GM18520 (cell line): ENCODE measurements at regions not wholly inside any gene's neighbourhood (a gene's known extent, or its start where the extent isn't known, plus 50 kb on each side); places are given as distances from the start of the nearest gene placed in this dataset.

ENCODE experiments used
- ATAC-seq: cut with Tn5 transposase; IDR thresholded peaks from one replicate; pipeline ENCODE4 v1.9.1; 2021; ENCODE audit not compliant: unreplicated experiment

DNA sequence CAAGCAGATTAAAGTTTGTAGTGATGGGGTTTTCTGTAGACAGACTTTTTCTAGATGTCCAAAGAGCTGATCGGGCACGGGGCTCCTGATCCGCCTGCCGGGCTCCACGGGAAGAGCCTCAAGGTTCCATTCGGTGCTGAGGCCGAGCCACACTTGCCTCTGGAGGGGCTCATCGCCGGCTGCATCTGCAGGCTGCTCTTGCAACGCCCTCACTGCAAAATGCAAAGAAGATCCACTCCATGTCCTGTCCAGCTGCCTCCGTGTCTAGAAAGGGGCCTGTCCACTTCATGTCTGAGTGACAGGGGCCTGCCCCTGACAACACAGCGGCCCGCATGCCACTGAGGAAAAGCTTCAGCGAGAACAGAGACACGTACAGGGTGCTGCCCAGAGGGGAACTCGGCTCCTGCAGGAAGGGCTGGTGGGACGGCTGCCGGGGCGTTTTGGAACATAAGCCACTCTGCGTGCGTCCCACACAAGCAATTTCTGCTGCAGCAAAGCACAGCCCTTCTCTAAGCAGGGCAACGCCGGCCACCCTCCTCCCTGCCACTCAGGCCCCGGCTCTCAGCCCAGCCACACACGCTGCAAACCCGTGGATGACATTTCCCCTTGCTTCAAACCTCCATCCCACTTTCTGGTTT is 53.6 kb upstream of the CTDP1 start:
- no peak for ATAC-seq

DNA sequence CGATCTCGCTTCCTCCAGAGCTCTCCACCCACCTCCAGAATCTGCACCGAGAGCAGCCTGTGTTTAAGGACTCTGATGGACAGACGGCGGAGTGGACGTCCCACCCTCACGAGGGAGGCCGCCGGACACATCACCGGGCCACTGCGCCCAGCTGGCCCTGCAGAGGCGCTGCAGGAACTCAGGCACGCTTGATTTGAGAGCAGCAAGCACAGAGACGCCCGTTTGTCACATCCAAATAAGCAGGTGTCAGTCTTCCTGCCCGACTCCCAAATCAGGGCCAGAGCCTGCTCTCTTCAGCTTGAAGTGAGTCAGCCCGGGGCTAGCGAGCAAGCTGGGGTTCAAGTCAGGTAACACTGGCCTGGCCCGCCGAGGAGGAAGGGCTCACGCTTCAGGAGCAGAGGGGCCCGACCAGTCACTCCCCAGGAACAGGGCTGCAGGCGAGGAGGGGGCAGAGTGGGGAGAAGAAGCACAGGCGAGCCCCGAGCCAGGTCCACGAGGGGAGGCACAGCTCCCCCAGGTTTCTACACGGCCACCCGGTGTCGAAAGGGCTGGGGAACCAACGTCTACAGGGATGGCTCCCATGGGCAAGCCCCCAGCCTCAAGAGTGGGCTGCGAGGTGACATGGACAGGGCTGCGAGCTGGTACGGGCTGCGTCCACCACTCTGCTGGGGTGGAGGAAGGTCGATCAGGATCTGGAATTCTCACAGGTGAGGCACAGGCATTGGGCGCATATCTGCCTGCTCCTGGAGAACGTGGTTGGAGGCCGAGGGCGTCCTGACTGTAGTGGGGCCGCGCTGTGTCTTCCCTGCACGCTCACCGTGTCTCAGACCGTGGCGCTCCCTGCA is 52.5 kb upstream of the CTDP1 start:
- no peak for ATAC-seq

DNA sequence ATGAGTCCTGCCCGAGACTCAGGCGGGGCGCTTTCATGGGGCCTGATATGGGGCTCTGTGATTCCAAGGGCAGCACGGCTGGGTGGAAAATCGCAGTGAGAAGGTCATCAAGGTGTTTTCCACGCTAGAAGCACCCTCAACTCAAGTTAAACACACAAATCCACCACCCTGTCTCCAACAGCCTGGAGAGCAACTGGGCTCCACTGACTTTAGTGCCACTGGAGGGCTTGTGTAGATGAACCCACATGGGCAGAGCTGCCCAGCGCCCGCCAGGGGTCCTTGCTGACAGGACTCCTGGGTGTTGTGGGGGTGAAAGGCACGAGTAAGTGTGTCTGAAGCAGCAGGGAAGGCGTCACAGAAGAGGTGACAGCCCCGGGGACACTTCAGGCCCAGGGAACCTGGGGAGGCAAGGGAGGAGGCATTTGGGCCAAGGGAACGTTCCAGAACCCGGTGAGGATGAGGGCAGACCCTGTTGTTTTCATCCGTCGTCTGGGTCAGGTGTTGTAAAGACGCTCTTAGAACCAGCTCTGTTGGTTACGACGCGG is 51.8 kb upstream of the CTDP1 start:
- ATAC-seq: no peak

DNA sequence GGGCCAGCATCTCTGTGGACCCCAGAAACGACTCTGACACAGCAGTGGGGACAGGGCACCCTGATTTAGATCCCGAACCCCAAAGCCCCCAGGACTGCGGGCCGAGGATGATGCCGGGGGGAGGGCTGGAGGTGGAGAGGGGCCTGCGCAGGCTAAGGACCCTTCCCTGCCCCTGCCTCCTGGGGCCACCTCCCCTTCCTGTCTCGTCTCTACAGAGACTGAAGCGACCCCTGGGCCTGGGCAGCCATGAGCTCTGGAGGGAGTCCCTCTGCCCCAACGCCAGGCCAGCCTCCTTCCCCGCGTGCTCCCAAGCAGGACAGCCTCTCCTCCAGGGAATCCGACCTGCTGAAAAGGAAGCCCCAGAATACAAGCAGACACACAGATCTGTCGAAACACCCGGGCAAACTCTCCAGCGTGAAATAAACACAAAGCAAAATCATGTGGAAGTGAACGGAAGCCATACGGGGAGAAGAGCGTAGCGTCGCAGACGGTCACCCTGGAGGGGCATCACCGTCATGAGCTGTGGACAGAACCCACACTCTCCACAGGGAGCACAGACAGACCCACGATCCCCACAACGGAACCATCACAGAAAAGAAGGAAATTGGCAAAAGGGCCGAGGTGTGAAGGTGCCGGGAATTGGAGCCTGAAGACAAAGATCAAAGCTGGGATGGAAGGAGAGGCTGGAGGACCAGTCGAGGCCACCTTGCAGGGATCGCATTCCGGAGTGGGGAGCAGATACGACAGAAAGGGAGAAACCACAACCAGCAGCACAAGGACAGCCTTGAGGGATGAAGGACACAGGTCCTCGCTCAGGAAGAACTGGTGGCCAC is 51.0 kb upstream of the CTDP1 start:
- no peak for ATAC-seq

DNA sequence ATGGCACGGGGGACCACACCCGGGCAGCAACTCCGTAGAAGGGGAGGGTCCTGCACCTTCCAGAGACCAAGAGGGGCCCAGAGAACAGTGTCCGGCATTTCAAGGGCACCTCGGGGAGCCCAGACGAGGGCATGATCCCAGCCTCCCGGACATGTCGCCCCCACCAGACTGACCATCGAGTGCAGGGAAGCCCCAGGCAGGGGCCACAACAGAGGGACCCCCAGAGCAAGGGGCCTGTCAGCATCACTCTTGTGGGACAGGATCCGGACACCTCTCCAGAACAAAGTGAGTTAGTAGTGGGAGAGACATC is 50.4 kb upstream of the CTDP1 start:
- ATAC-seq: no peak

DNA sequence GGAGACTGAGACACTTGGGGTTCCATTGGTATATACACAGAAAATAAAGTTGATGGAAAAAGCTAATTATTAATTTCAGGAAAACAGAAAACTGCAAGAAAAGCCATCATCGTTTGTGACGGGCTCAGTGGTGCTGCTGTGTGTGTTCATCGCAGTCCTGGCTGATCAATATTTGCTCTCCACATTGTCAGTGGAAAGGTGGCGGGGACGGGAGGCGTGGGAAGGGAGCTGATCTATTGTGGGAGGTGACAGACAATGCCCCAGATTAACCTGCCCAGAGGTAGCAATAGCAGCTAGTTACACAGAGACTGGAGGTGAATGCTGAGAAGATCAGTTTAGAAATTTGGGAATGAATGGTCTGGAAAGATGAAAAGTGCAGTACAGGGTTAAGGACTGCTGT is 50.0 kb upstream of the CTDP1 start:
- no peak for ATAC-seq
